ENCODE measurements at regions not wholly inside any gene's neighbourhood (a gene's known extent, or its start where the extent isn't known, plus 50 kb on each side); places are given as distances from the start of the nearest gene placed in this dataset.
"Not testable (repeated sequence)": the region's sequence is repeated elsewhere in the genome, so short reads cannot be mapped to it uniquely, and the experiment has no call there.

DNA sequence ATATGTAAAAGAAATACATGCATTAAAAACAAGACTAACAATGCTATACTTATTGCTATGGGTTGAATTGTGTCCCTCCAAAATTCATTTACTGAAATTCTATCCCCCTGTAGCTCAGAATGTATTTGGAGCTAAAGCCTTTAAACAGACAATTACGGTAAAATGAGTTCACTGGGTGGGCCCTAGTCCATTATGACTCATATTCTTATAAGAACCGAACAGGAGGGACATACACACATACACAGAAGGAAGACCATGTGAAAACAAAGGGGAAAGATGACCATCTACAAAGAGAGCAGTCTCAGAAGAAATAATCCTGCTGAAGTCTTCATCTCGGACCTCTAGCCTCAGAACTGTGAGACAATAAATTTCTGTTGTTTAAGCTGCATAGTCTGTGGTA, 77.1 kb upstream of the ANKS1B start:
- DNase-seq, result no peak
- TF ChIP-seq, protein P1, sequence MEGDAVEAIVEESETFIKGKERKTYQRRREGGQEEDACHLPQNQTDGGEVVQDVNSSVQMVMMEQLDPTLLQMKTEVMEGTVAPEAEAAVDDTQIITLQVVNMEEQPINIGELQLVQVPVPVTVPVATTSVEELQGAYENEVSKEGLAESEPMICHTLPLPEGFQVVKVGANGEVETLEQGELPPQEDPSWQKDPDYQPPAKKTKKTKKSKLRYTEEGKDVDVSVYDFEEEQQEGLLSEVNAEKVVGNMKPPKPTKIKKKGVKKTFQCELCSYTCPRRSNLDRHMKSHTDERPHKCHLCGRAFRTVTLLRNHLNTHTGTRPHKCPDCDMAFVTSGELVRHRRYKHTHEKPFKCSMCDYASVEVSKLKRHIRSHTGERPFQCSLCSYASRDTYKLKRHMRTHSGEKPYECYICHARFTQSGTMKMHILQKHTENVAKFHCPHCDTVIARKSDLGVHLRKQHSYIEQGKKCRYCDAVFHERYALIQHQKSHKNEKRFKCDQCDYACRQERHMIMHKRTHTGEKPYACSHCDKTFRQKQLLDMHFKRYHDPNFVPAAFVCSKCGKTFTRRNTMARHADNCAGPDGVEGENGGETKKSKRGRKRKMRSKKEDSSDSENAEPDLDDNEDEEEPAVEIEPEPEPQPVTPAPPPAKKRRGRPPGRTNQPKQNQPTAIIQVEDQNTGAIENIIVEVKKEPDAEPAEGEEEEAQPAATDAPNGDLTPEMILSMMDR (IDR thresholded peaks at IDR 0.05), result no peak
- Histone ChIP-seq H3K9me3 (peaks cover 0 to 7% (median 6%) of the 10 kb centered on the region in 3 donors), H3K27me3 (no peaks in the 10 kb centered on the region), H3K27ac (no peak overlapping the region), H3K4me1 (no peaks in the 10 kb centered on the region), H3K36me3 (peaks cover 33 to 71% (median 42%) of the 10 kb centered on the region in 3 donors), H3K4me3 (no peak overlapping the region)
- intact Hi-C loops (cut with DNase I; ENCODE audit: low total_unique reads), result no loop called here

DNA sequence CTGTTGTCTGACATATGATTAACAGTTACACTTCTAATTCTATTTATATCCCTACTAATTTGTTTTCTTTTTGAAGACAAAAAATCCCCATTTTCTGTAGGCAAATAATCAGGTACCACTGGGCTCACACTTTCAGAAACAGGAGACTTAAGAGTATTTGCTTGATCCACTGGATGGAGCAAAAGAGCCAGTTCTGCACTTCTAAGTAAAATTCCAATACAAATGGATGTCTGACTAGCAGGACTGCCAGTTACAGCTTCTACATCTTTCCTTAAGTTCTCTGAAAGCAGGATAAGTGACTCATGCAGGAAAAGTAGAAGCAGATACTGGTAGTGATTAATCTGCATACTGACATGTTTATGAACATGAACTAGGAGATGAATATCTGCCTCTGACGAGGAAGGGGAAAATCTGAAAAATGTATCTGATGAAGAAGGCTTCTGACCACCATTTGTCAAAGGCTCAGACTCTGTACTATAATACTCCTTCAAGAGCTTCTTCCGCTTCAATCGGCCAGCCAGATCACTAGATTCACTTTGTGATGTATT, 73.8 kb upstream of the ANKS1B start:
- Histone ChIP-seq H3K27ac (no peak overlapping the region), H3K9me3 (no peaks in the 10 kb centered on the region), H3K36me3 (peaks cover 23 to 65% (median 51%) of the 10 kb centered on the region in 3 donors), H3K27me3 (no peaks in the 10 kb centered on the region), H3K4me1 (no peaks in the 10 kb centered on the region), H3K4me3 (no peak overlapping the region)
- TF ChIP-seq, protein P1 (IDR thresholded peaks at IDR 0.05), result no peak
- no peak for DNase-seq
- intact Hi-C loops (cut with DNase I; ENCODE audit: low total_unique reads), result no loop called here

DNA sequence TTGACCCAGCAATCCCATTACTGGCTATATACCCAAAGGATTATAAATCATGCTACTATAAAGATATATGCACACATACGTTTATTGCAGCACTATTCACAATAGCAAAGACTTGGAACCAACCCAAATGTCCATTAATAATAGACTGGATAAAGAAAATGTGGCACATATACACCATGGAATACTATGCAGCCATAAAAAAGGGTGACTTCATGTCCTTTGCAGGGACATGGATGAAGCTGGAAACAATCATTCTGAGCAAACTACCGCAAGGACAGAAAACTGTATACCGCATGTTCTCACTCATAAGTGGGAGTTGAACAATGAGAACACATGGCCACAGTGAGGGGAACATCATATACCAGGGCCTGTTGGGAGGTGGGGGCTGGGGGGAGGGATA, 61.5 kb upstream of the ANKS1B start:
- H3K9me3 ChIP-seq; H3K4me1 ChIP-seq; DNase-seq; intact Hi-C loops (cut with DNase I; ENCODE audit: low total_unique reads); H3K4me3 ChIP-seq; H3K27me3 ChIP-seq; H3K27ac ChIP-seq: not testable (repeated sequence)
- peaks cover 44 to 59% (median 50%) of the 10 kb centered on the region in 3 donors for H3K36me3 ChIP-seq

DNA sequence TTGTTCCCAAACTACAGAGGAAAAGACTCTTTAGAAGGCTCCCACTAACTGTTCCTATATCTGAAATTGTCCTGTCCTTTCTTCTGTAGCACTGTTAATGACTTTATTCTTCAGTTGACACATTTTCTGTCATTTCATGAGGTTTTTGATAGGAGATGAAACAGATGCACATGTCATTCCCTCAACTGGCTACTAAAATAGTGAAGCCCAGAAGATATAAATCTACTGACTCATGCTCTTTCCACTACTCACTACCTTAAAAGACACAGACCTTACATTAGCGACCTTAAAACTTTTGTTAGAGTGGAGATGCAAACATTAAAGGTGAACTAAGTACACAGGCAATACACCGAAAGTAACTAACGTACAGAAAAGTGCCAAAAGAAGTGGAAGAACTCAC, 59.5 kb upstream of the ANKS1B start:
- peaks cover 34 to 44% (median 39%) of the 10 kb centered on the region in 3 donors for H3K36me3 ChIP-seq
- TF ChIP-seq, protein P1 (IDR thresholded peaks at IDR 0.05), result no peak
- H3K27ac ChIP-seq, result no peak overlapping the region
- H3K4me3 ChIP-seq, result no peak overlapping the region
- no peak for DNase-seq
- H3K9me3 ChIP-seq, result no peaks in the 10 kb centered on the region
- H3K27me3 ChIP-seq, result no peaks in the 10 kb centered on the region
- H3K4me1 ChIP-seq, result no peaks in the 10 kb centered on the region
- intact Hi-C loops (cut with DNase I; ENCODE audit: low total_unique reads), result no loop called here

DNA sequence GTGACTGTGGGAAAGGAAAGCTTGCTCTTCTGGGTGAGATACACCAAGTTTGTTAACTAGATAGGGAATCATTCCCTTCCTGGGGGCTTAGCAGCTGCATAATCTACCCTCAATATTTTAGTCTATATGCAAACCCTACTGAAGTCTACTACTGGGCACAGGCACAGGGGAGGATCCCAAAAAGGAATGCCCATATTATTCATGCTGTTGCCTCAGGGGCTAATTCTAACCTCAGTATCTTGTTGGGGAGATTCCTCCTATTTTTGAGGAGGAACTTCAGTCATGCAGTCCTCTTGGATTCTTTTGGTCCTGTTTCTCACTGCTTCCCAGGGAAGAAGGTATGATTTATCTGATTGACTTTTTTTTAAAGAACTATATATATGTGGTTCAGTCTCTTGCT, 58.9 kb upstream of the ANKS1B start:
- Histone ChIP-seq H3K27ac (no peak overlapping the region), H3K27me3 (no peaks in the 10 kb centered on the region), H3K36me3 (peaks cover 35 to 39% (median 38%) of the 10 kb centered on the region in 3 donors), H3K4me3 (no peak overlapping the region), H3K4me1 (no peaks in the 10 kb centered on the region), H3K9me3 (no peaks in the 10 kb centered on the region)
- intact Hi-C loops (cut with DNase I; ENCODE audit: low total_unique reads), result no loop called here
- TF ChIP-seq, protein P1 (IDR thresholded peaks at IDR 0.05), result no peak
- DNase-seq, result no peak
